GM12878 (cell line): ENCODE measurements at regions not wholly inside any gene's neighbourhood (a gene's known extent, or its start where the extent isn't known, plus 50 kb on each side); places are given as distances from the start of the nearest gene placed in this dataset.

Experiments used
- ATAC-seq: fragments of 200-7000 bp; cut with Tn5 transposase; 3 replicates; pipeline ENCODE4 v1.9.1; 2020; ENCODE audit warnings: mild to moderate bottlenecking, moderate library complexity
- BruUV-seq: library from RNA; stranded (reverse); fragments of 400-500 nt; replicated peaks from 2 replicates; lab custom pipeline; 2021; lab: Mats Ljungman, UMichigan
- CTCF ChIA-PET: fragments of 300-600 bp; sonication (Branson Sonifier 250); formaldehyde crosslinking; extraction: SDS; loops from one replicate; lab custom pipeline; 2021; ENCODE audit warnings: inconsistent platforms; lab: Yijun Ruan, JAX
- POLR2A ChIA-PET: fragments of 350-600 bp; formaldehyde crosslinking; extraction: SDS; loops from one replicate; lab custom pipeline; 2021; ENCODE audit warnings: inconsistent platforms; lab: Charles Lee
- RAD21 ChIA-PET: fragments of 300-600 bp; sonication (Branson Sonifier 250); formaldehyde crosslinking; loops from one replicate; lab custom pipeline; 2023; ENCODE audit warnings: antibody characterized with exemption; ENCODE audit not compliant: unreplicated experiment; lab: Charles Lee
- SMC1A ChIA-PET: fragments of 300-600 bp; sonication (Branson Sonifier 250); formaldehyde crosslinking; loops from one replicate; lab custom pipeline; 2023; ENCODE audit not compliant: unreplicated experiment, uncharacterized antibody; lab: Charles Lee
- DNase-seq: peaks from one replicate; pipeline ENCODE4 v3.0.0-alpha.2; 2011; ENCODE audit warnings: low read depth, low spot score
- FAIRE-seq: peaks from 3 replicates; lab custom pipeline; 2011; peaks lifted over from hg19 to GRCh38; lab: Jason Lieb, UNC
- H2AFZ ChIP-seq: 2 replicates; pipeline ENCODE4 v1.6.0; 2011; ENCODE audit warnings: low read depth, low read length, control low read depth; ENCODE audit not compliant: control insufficient read depth
- H3K27ac ChIP-seq: 2 replicates; pipeline ENCODE4 v1.5.1; 2011; ENCODE audit warnings: control low read depth; ENCODE audit not compliant: control insufficient read depth, insufficient read depth
- H3K27me3 ChIP-seq, 2 experiments: replicated peaks in 1 of 2; 2 replicates each; pipeline versions ENCODE4 v1.6.0 to v1.6.1; 2011; ENCODE audit warnings: low read length in 1 of 2; ENCODE audit not compliant: control insufficient read depth in 2 of 2, insufficient read depth in 2 of 2
- H3K36me3 ChIP-seq, 2 experiments: 2 replicates each; pipeline ENCODE4 v1.5.1; 2011; ENCODE audit warnings: low read length in 1 of 2; ENCODE audit not compliant: control insufficient read depth in 2 of 2, insufficient read depth in 2 of 2
- H3K4me1 ChIP-seq: 2 replicates; pipeline ENCODE4 v1.6.1; 2011; ENCODE audit warnings: mild to moderate bottlenecking, low read length, moderate library complexity, mixed read lengths; ENCODE audit not compliant: control insufficient read depth, insufficient read depth
- H3K4me2 ChIP-seq: 2 replicates; pipeline ENCODE4 v1.6.0; 2011; ENCODE audit warnings: control low read depth; ENCODE audit not compliant: control insufficient read depth, insufficient read depth
- H3K4me3 ChIP-seq: fragments of 200-600 bp; sonication (generic); 2 replicates; pipeline ENCODE4 v1.5.1; 2016
- H3K79me2 ChIP-seq: 2 replicates; pipeline ENCODE4 v1.6.0; 2011; ENCODE audit warnings: low read length; ENCODE audit not compliant: control insufficient read depth, insufficient read depth
- H3K9ac ChIP-seq: 2 replicates; pipeline ENCODE4 v1.8.0; 2011; ENCODE audit warnings: low read length, control low read depth, mixed read lengths; ENCODE audit not compliant: control insufficient read depth, insufficient read depth
- H3K9me3 ChIP-seq: replicated peaks from 3 replicates; pipeline ENCODE4 v1.5.1; 2011; ENCODE audit warnings: mild to moderate bottlenecking, low read length; ENCODE audit not compliant: control insufficient read depth, insufficient read depth
- H4K20me1 ChIP-seq: 2 replicates; pipeline ENCODE4 v1.6.0; 2011; ENCODE audit not compliant: control insufficient read depth, insufficient read depth
- EP300 ChIP-seq, 2 experiments: fragments of 150-350 bp in 1 of 2; IDR thresholded peaks; 2 replicates each; pipeline ENCODE4 v1.6.1; 2011 to 2012; ENCODE audit warnings: low read depth in 2 of 2, low read length in 2 of 2, borderline replicate concordance in 1 of 2, improper control_type of control experiment in 1 of 2, inconsistent platforms in 1 of 2; ENCODE audit not compliant: control insufficient read depth in 1 of 2
- ETV6 ChIP-seq, 2 experiments: fragments of 450-650 bp in 1 of 2; IDR thresholded peaks in 1 of 2; conservative IDR thresholded peaks in 1 of 2; 2 replicates each; pipeline ENCODE4 v1.6.1; 2014; ENCODE audit warnings: antibody characterized with exemption in 1 of 2, borderline replicate concordance in 1 of 2, low read depth in 1 of 2, mild to moderate bottlenecking in 1 of 2, moderate library complexity in 1 of 2
- IKZF1 ChIP-seq: fragments of 450-650 bp; conservative IDR thresholded peaks from 2 replicates; pipeline ENCODE4 v1.6.1; 2017; ENCODE audit warnings: antibody characterized with exemption, mild to moderate bottlenecking
- MTA3 ChIP-seq: IDR thresholded peaks from 2 replicates; pipeline ENCODE4 v1.6.1; 2012; ENCODE audit warnings: low read length, inconsistent platforms, borderline replicate concordance
- NKRF ChIP-seq: fragments of 450-650 bp; conservative IDR thresholded peaks from 2 replicates; pipeline ENCODE4 v1.6.1; 2017; ENCODE audit warnings: mild to moderate bottlenecking, moderate library complexity
- NR2C2 ChIP-seq: IDR thresholded peaks from 2 replicates; pipeline ENCODE4 v1.6.1; 2011; ENCODE audit warnings: borderline replicate concordance, low read depth; ENCODE audit not compliant: control insufficient read depth, insufficient read length
- NRF1 ChIP-seq: conservative IDR thresholded peaks from 2 replicates; pipeline ENCODE4 v1.6.1; 2011; ENCODE audit warnings: mild to moderate bottlenecking, low read depth, low read length, improper control_type of control experiment
- PML ChIP-seq: IDR thresholded peaks from 2 replicates; pipeline ENCODE4 v1.6.1; 2012; ENCODE audit warnings: low read length, inconsistent platforms
- SIN3A ChIP-seq: IDR thresholded peaks from 2 replicates; pipeline ENCODE4 v1.6.1; 2012; ENCODE audit warnings: low read depth, low read length, improper control_type of control experiment
- TCF12 ChIP-seq: IDR thresholded peaks from 2 replicates; pipeline ENCODE4 v1.6.1; 2011; ENCODE audit warnings: low read depth, mild to moderate bottlenecking, low read length
- WGBS: methylation state at CpG from one replicate; pipeline ENCODE4 v1.1.6; 2016; ENCODE audit warnings: low lambda C conversion rate; ENCODE audit not compliant: insufficient replicate concordance, insufficient coverage; ENCODE audit errors: missing lambda C conversion rate; 5-methylcytosine and 5-hydroxymethylcytosine counted together
- in situ Hi-C: fragments of 300-500 bp; cut with MboI; formaldehyde crosslinking; loops from 9 replicates; pipeline ENCODE4 v1.14.3; 2018; ENCODE audit warnings: mixed read lengths
- intact Hi-C: fragments of 100-400 bp; cut with micrococcal nuclease; formaldehyde crosslinking; loops from one replicate; pipeline ENCODE4 v1.14.2; 2022; ENCODE audit not compliant: unreplicated experiment
- TF ChIP-seq, protein P1 (sequence below): IDR thresholded peaks from 2 replicates; pipeline ENCODE4 v1.6.1; 2012; ENCODE audit warnings: low read depth, low read length, improper control_type of control experiment
- TF ChIP-seq, protein P2 (sequence below): IDR thresholded peaks from 2 replicates; pipeline ENCODE4 v1.6.1; 2011; ENCODE audit warnings: mild to moderate bottlenecking, low read depth, low read length, moderate library complexity; ENCODE audit not compliant: insufficient replicate concordance

GRCh38 chr2:144780983-144781382 lies 261.1 kb upstream of the ZEB2 start:
- H3K36me3 ChIP-seq = no peaks in the 10 kb centered on the region
- TF ChIP-seq IKZF1 (no peak), MTA3 (no peak), SIN3A (no peak), NR2C2 (no peak), NRF1 (no peak), TCF12 (no peak), PML (no peak)
- TF ChIP-seq, protein P1, sequence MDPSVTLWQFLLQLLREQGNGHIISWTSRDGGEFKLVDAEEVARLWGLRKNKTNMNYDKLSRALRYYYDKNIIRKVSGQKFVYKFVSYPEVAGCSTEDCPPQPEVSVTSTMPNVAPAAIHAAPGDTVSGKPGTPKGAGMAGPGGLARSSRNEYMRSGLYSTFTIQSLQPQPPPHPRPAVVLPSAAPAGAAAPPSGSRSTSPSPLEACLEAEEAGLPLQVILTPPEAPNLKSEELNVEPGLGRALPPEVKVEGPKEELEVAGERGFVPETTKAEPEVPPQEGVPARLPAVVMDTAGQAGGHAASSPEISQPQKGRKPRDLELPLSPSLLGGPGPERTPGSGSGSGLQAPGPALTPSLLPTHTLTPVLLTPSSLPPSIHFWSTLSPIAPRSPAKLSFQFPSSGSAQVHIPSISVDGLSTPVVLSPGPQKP = no peak
- 58% methylated on average over 3 of the region's 3 CpGs for WGBS
- ATAC-seq (no peak), FAIRE-seq (no peak), DNase-seq (no peak)
- no TSS peak for BruUV-seq
- H3K4me3 ChIP-seq = no peak overlapping the region
- H4K20me1 ChIP-seq = no peaks in the 10 kb centered on the region
- peaks cover 0 to 3% of the 10 kb centered on the region in 2 experiments; a peak in 1 of 4 replicates for H3K27me3 ChIP-seq
- no peaks in the 10 kb centered on the region for H3K79me2 ChIP-seq
- ChIA-PET RAD21 (no interaction called here), POLR2A (no interaction called here), SMC1A (no interaction called here), CTCF (no interaction called here)
- in situ Hi-C loops (no loop called here), intact Hi-C loops (no loop called here)
- H3K9ac ChIP-seq = no peak overlapping the region
- no peak overlapping the region for H2AFZ ChIP-seq
- H3K27ac ChIP-seq = no peak overlapping the region
- H3K4me2 ChIP-seq = no peak overlapping the region
- no peaks in the 10 kb centered on the region for H3K4me1 ChIP-seq
- H3K9me3 ChIP-seq = no peaks in the 10 kb centered on the region

DNA sequence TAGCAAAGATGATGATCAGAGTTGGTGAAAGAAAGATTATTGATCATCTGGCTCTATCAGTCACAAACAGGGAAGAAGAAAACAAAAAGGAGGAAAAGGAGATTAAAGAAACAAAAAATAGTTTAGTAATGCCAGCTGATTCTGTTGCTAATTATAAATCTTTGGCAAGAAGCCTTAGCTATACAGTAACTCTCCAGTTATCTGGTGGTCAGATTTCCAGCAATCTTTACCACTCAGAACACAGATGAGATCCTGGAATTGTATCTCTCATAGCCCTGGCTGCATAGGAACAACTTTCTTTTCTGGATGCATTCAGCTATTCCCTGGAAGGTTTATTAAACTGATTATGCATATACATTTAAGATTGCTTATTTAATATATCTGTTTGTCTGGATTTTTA lies 256.8 kb upstream of the ZEB2 start:
- FAIRE-seq = no peak
- Histone ChIP-seq H3K4me2 (no peak overlapping the region), H3K79me2 (no peaks in the 10 kb centered on the region), H2AFZ (no peak overlapping the region), H3K27me3 (peaks cover 0 to 3% of the 10 kb centered on the region in 2 experiments; a peak in 1 of 4 replicates), H3K4me3 (no peak overlapping the region), H3K9me3 (no peaks in the 10 kb centered on the region), H3K36me3 (no peaks in the 10 kb centered on the region), H3K4me1 (no peaks in the 10 kb centered on the region), H3K27ac (no peak overlapping the region), H4K20me1 (no peaks in the 10 kb centered on the region), H3K9ac (no peak overlapping the region)
- ATAC-seq = no peak
- in situ Hi-C loops = no loop called here
- BruUV-seq = no TSS peak
- ChIA-PET RAD21 (no interaction called here), POLR2A (no interaction called here), SMC1A (no interaction called here), CTCF (interaction anchor here (0.6 kb wide), 2 partner anchors 14 to 973 kb away, joined by 3 read pairs; no protein-coding TSS in a partner anchor)
- no peak for DNase-seq
- intact Hi-C loops = no loop called here
- TF ChIP-seq ETV6 (conservative IDR thresholded peaks at IDR 0.05 in 1 of 2, IDR thresholded peaks at IDR 0.05 in 1 of 2; ENCODE audit: borderline replicate concordance in 1 of 2, low read depth in 1 of 2) = no peak
- no peak for TF ChIP-seq EP300 (IDR thresholded peaks at IDR 0.05; ENCODE audit: borderline replicate concordance in 1 of 2, control insufficient read depth in 1 of 2, low read depth in 2 of 2, low read length in 2 of 2)
- no peak for TF ChIP-seq NKRF
- TF ChIP-seq, protein P2, sequence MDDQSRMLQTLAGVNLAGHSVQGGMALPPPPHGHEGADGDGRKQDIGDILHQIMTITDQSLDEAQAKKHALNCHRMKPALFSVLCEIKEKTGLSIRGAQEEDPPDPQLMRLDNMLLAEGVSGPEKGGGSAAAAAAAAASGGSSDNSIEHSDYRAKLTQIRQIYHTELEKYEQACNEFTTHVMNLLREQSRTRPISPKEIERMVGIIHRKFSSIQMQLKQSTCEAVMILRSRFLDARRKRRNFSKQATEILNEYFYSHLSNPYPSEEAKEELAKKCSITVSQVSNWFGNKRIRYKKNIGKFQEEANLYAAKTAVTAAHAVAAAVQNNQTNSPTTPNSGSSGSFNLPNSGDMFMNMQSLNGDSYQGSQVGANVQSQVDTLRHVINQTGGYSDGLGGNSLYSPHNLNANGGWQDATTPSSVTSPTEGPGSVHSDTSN = no peak
